HL-60 (cell line): ENCODE measurements at regions not wholly inside any gene's neighbourhood (a gene's known extent, or its start where the extent isn't known, plus 50 kb on each side); places are given as distances from the start of the nearest gene placed in this dataset.

Source experiments
- DNase-seq, 2 experiments: peaks; one replicate each; pipeline ENCODE4 v3.0.0-alpha.2; 2010 to 2020; ENCODE audit warnings: low read depth in 1 of 2, low spot score in 1 of 2
- H3K27ac ChIP-seq: fragments of 250-450 bp; sonication (Bioruptor Pico); replicated peaks from 2 replicates; pipeline ENCODE4 v1.5.1; 2020; ENCODE audit warnings: mild to moderate bottlenecking, moderate library complexity
- H3K27me3 ChIP-seq: fragments of 250-450 bp; sonication (Bioruptor Pico); 2 replicates; pipeline ENCODE4 v1.5.1; 2021; ENCODE audit warnings: mild to moderate bottlenecking, moderate library complexity; ENCODE audit not compliant: insufficient read depth, poor library complexity, severe bottlenecking
- H3K4me3 ChIP-seq: replicated peaks from 2 replicates; pipeline ENCODE4 v1.5.1; 2011; ENCODE audit warnings: mild to moderate bottlenecking, control low read depth, low read length; ENCODE audit not compliant: insufficient read depth
- CTCF ChIP-seq: IDR thresholded peaks from one replicate; pipeline ENCODE4 v1.5.1; 2011; ENCODE audit warnings: low read length, control low read depth, inconsistent platforms; ENCODE audit not compliant: insufficient read depth
- GABPA ChIP-seq: IDR thresholded peaks from 2 replicates; pipeline ENCODE4 v1.6.1; 2012; ENCODE audit warnings: low read depth
- POLR2AphosphoS5 ChIP-seq: IDR thresholded peaks from 2 replicates; pipeline ENCODE4 v1.6.1; 2012; ENCODE audit warnings: low read depth
- REST ChIP-seq: IDR thresholded peaks from 2 replicates; pipeline ENCODE4 v1.6.1; 2012; ENCODE audit warnings: low read depth; ENCODE audit not compliant: insufficient replicate concordance
- SPI1 ChIP-seq: IDR thresholded peaks from 2 replicates; pipeline ENCODE4 v1.6.1; 2012; ENCODE audit warnings: low read depth, mild to moderate bottlenecking, borderline replicate concordance

GRCh38 chr5:16392718-16393117, 72.9 kb downstream of the ZNF622 start:
- H3K4me3 ChIP-seq = no peak overlapping the region
- no peak for DNase-seq
- H3K27me3 ChIP-seq = no peaks in the 10 kb centered on the region
- no peak overlapping the region for H3K27ac ChIP-seq
- no peak for TF ChIP-seq CTCF
- TF ChIP-seq REST = no peak
- no peak for TF ChIP-seq GABPA
- no peak for TF ChIP-seq POLR2AphosphoS5
- no peak for TF ChIP-seq SPI1

- Histone ChIP-seq H3K4me3 (no peak overlapping the region), H3K27ac (no peak overlapping the region), H3K27me3 (no peaks in the 10 kb centered on the region)
- DNase-seq = no peak
- no peak for TF ChIP-seq SPI1
- TF ChIP-seq GABPA = no peak
- TF ChIP-seq CTCF = no peak
- TF ChIP-seq POLR2AphosphoS5 = no peak
- no peak for TF ChIP-seq REST
These were observed 73.5 kb downstream of the ZNF622 start for GRCh38 chr5:16391858-16392649.

- no peak overlapping the region for H3K27ac ChIP-seq
- H3K4me3 ChIP-seq = no peak overlapping the region
- no peaks in the 10 kb centered on the region for H3K27me3 ChIP-seq
- TF ChIP-seq POLR2AphosphoS5 = no peak
- TF ChIP-seq REST = no peak
- no peak for TF ChIP-seq SPI1
- no peak for TF ChIP-seq CTCF
- TF ChIP-seq GABPA = no peak
- no peak for DNase-seq
These were observed 74.8 kb downstream of the ZNF622 start for GRCh38 chr5:16390825-16391224.
